BJ (cell line): ENCODE measurements at regions not wholly inside any gene's neighbourhood (a gene's known extent, or its start where the extent isn't known, plus 50 kb on each side); places are given as distances from the start of the nearest gene placed in this dataset.

Source experiments
- CTCF ChIA-PET: fragments of 350-600 bp; formaldehyde crosslinking; extraction: SDS; loops from one replicate; lab custom pipeline; 2021; ENCODE audit warnings: antibody characterized with exemption, inconsistent platforms; lab: Yijun Ruan, JAX
- POLR2A ChIA-PET: fragments of 300-600 bp; sonication (Branson Sonifier 250); formaldehyde crosslinking; extraction: SDS; loops from one replicate; lab custom pipeline; 2021; ENCODE audit warnings: antibody characterized with exemption; lab: Charles Lee
- DNase-seq: peaks from one replicate; pipeline ENCODE4 v3.0.0-alpha.2; 2011; ENCODE audit warnings: low read depth
- H3K27me3 ChIP-seq: 2 replicates; pipeline ENCODE4 v1.6.0; 2011; ENCODE audit warnings: low read length; ENCODE audit not compliant: control insufficient read depth, insufficient read depth
- H3K36me3 ChIP-seq: 2 replicates; pipeline ENCODE4 v1.5.1; 2011; ENCODE audit warnings: low read length; ENCODE audit not compliant: control insufficient read depth, insufficient read depth
- H3K4me3 ChIP-seq: 2 replicates; pipeline ENCODE4 v1.5.1; 2011; ENCODE audit warnings: low read depth, mild to moderate bottlenecking, control low read depth, low read length
- TF ChIP-seq, protein P1 (sequence below): IDR thresholded peaks from 2 replicates; pipeline ENCODE4 v1.5.1; 2011; ENCODE audit warnings: low read depth, mild to moderate bottlenecking, control low read depth, inconsistent platforms, low read length, moderate library complexity; ENCODE audit not compliant: insufficient read depth

- no peak overlapping the region for H3K4me3 ChIP-seq
- H3K36me3 ChIP-seq: no peaks in the 10 kb centered on the region
- H3K27me3 ChIP-seq: no peaks in the 10 kb centered on the region
- DNase-seq: no peak
- CTCF ChIA-PET: no interaction called here
- POLR2A ChIA-PET: no interaction called here
- TF ChIP-seq, protein P1, sequence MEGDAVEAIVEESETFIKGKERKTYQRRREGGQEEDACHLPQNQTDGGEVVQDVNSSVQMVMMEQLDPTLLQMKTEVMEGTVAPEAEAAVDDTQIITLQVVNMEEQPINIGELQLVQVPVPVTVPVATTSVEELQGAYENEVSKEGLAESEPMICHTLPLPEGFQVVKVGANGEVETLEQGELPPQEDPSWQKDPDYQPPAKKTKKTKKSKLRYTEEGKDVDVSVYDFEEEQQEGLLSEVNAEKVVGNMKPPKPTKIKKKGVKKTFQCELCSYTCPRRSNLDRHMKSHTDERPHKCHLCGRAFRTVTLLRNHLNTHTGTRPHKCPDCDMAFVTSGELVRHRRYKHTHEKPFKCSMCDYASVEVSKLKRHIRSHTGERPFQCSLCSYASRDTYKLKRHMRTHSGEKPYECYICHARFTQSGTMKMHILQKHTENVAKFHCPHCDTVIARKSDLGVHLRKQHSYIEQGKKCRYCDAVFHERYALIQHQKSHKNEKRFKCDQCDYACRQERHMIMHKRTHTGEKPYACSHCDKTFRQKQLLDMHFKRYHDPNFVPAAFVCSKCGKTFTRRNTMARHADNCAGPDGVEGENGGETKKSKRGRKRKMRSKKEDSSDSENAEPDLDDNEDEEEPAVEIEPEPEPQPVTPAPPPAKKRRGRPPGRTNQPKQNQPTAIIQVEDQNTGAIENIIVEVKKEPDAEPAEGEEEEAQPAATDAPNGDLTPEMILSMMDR: no peak
Observed at GRCh38 chr5:84518862-84519261, 134.2 kb upstream of the EDIL3 start.

DNA sequence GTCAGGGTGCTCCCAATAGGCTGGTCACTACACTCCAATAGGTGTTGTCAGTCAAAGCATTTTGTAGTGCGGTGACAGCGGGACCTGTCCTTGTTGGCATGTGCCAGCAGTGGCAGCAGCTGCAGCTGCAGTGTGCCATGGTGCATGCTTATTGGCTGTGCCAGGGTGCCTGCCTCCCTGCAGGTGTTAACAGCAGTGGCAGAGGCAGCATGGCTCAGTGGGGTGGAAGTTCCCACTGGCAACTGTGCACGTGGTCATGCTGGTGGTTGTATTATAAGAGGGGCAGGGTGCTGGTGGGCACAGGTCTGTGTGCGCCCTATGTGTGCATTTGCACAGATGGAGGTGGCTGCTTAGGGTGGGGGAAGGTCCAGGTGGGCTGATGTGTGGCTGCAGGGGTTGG lies 133.7 kb upstream of the EDIL3 start:
- H3K36me3 ChIP-seq: no peaks in the 10 kb centered on the region

GRCh38 chr5:84506625-84507024 lies 121.9 kb upstream of the EDIL3 start:
- H3K4me3 ChIP-seq: no peak overlapping the region
- POLR2A ChIA-PET: no interaction called here
- no peaks in the 10 kb centered on the region for H3K36me3 ChIP-seq
- H3K27me3 ChIP-seq: no peaks in the 10 kb centered on the region
- TF ChIP-seq, protein P1: no peak
- CTCF ChIA-PET: no interaction called here
- no peak for DNase-seq

More for the DNA sequence above, 133.7 kb upstream of the EDIL3 start:
- TF ChIP-seq, protein P1: no peak
- POLR2A ChIA-PET: no interaction called here
- no peak for DNase-seq
- Histone ChIP-seq H3K4me3 (no peak overlapping the region), H3K27me3 (no peaks in the 10 kb centered on the region)
- CTCF ChIA-PET: no interaction called here

DNA sequence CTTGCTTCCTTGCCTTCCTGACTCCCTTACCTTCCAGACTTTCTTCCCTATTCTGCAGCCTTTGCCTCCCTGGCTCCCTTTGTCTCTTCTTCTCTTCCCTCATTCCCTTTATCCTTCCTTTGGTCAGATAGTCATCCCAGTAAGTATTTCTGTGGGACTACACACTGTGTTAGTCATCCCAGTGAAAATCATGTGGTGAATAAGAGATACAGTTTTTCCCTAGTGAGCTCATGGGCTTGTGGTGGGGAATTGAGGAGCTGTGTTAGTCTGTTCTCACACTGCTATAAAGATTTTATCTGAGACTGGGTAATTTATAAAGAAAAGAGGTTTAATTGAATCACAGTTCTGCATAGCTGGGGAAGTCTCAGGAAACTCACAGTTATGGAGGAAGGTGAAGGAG lies 109.8 kb upstream of the EDIL3 start:
- H3K36me3 ChIP-seq: no peaks in the 10 kb centered on the region
- H3K27me3 ChIP-seq: no peaks in the 10 kb centered on the region
- DNase-seq: no peak
- TF ChIP-seq, protein P1: no peak
- POLR2A ChIA-PET: no interaction called here
- no peak overlapping the region for H3K4me3 ChIP-seq
- CTCF ChIA-PET: no interaction called here

DNA sequence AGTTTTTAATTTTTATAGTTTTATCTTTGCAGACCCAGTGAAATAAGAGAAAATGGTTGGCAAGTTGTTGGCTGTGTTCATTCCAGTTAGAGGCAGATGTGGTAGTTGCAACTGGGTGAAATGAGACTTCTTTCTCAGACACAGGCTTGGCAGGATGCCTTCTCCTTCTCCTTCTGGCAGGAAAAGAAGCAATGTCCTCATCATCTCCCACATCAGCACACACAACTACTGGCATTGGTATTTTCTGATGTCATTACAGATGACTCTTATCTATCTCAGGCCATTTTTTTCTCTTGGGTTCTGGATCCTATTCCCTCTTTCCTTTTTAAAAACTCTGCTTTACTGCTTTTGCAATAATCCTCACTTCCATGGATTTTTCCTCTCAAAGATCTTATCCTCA lies 103.3 kb upstream of the EDIL3 start:
- CTCF ChIA-PET: no interaction called here
- POLR2A ChIA-PET: no interaction called here
- TF ChIP-seq, protein P1: no peak
- Histone ChIP-seq H3K36me3 (no peaks in the 10 kb centered on the region), H3K27me3 (no peaks in the 10 kb centered on the region), H3K4me3 (no peak overlapping the region)
- no peak for DNase-seq
